Stimulated activated CD4-positive, alpha-beta T cell treated with anti-CD3 and anti-CD28 coated beads, TNF-alpha, amount 100 ng/mL, for 24 hours (primary cell): ENCODE measurements at regions not wholly inside any gene's neighbourhood (a gene's known extent, or its start where the extent isn't known, plus 50 kb on each side); places are given as distances from the start of the nearest gene placed in this dataset.
"Not testable (repeated sequence)": the region's sequence is repeated elsewhere in the genome, so short reads cannot be mapped to it uniquely, and the experiment has no call there.

Experiments used
- DNase-seq, 3 experiments: peaks; one replicate each; pipeline ENCODE4 v3.0.0-alpha.2; 2020; ENCODE audit warnings: low read depth in 3 of 3

- no peak for DNase-seq
These were observed 633.0 kb downstream of the LRRC70 start for GRCh38 chr5:63211448-63212132.

DNA sequence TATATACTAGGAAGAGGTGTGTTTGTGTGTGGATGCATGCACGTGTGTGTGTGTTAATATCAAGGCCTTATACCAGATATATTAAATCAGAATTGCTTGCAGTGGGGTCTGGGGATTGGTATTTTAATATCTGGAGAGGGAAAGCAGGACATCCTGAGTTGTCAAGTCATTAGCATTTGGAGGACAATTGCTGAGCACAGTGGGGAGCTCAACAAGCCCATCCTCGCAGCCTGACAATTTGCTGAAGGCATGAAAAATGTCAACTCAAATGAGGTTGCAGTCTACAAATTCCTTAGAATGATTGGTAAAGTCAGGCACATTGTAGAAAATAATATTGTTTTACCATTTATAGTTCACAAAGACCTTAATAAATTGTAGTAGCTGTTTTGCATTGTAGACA, 627.4 kb downstream of the LRRC70 start:
- DNase-seq = no peak

DNA sequence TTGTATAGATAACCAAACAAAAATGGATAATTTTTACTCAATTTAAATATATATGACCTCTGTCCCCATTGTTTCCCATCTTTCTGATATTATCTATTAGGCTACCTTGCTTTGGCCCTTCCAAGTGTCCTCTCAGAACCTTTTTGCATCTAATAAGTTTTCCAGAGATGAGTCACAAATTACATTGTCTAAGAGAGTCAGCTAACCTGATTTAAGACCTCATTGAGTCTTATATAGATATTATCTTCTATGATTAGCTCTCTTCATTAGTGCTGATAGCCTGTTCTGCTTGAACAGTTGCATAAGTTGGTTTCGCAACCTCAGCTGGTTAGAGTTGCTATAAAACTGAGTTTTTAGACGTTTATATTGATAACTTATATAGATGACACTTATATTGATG, 623.1 kb downstream of the LRRC70 start:
- DNase-seq = no peak

GRCh38 chr5:63194126-63194525, 615.5 kb downstream of the LRRC70 start:
- no peak for DNase-seq

- DNase-seq = not testable (repeated sequence)
These were observed 601.6 kb downstream of the LRRC70 start for GRCh38 chr5:63180190-63180589.

DNA sequence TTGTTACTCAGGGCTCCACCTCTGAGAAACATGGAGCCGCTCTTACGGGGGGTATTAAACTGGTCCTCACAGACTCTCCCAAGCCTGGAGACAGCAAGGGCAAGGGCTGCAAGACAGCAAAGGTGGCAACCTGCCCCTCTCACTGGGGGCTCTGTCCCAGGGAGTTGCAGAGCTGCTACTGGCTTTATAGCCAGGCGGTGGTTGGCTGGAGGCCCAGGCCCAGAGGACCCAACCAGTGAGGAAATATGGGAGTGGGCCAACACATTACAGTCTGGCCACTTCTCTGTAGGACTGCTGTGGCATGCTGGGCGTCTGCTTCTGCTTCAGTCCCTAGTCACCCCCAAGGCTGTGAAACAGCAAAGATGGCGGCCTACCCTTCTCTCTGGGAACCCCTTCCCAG, 597.2 kb downstream of the LRRC70 start:
- no peak for DNase-seq

- DNase-seq = no peak
These were observed 591.9 kb downstream of the LRRC70 start for GRCh38 chr5:63170486-63170885.

- no peak for DNase-seq
These were observed 586.4 kb downstream of the LRRC70 start for GRCh38 chr5:63164838-63165535.

GRCh38 chr5:63164339-63164738, 585.7 kb downstream of the LRRC70 start:
- DNase-seq = no peak

DNA sequence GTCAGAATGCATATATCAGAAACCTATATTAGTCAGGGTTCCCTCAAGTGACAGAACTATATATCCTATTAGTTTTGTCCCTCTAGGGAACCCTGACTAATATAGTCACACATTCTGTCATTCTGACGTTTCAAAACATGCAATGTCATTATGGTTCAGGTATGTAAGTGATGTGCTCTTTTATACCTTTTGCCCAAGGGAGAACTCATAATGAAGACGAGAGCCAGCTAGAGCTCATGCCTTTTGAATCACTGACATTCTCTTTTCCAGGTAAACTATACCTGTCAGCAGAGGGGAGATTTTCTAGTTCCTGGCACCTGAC, 576.7 kb downstream of the LRRC70 start:
- DNase-seq = no peak

- DNase-seq = no peak
These were observed 576.1 kb downstream of the LRRC70 start for GRCh38 chr5:63154476-63155309.

DNA sequence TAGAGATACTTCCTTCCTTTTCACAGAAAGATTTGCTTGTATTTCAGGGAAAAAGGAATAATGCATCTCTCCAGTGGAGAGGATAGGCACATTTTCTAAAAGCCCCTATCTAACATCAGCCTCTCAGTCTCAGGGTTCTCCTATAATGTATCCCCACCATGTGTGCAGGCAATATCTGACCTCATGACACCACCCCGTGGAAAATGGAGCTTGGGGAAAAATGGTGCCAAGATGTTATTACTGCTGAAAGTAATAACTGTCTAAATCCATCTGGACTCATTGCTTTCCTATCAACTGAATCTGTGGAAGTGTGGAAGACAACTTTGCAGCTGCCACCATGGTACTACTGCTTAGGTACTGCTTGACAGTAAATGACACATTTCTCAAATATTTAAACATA, 574.3 kb downstream of the LRRC70 start:
- no peak for DNase-seq

DNA sequence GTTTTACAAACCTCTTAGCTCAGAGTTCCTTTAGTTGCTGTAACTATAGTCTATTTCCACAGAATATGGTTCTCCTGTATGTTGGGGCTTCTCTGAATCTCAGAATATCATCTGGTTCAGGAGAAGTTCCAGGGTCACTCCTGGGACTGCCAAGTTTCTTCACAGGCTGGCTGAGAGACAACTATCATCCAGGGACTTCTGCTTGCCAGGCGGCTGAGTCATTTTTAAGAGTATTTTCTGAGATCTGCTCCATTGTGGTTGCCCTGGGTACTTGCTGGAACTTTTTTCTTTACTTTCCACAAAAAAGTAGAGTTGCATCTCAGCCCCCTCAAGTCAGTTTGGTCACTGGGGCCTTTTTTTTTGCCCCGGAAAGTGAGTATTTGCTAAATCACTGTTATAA, 566.5 kb downstream of the LRRC70 start:
- no peak for DNase-seq

DNA sequence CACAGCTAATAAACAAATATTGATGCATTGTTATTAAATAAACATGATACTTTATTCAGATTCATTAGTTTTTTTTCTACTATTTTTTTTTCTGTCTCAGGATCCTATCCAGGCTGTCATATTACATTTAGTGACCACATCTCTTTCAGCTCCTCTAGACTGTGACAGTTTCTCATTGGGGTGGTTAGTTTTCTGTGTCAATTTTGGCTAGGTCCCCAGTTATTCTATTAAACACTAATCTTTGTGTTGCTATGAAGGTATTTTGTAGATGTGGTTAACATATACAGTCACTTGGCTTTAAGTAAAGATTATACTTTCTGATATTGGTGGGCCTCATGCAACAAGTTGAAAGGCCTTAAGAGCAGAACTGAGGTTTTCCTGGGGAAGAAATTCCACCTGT, 563.0 kb downstream of the LRRC70 start:
- DNase-seq = no peak

- DNase-seq = no peak
These were observed 556.7 kb downstream of the LRRC70 start for GRCh38 chr5:63135291-63135690.

DNA sequence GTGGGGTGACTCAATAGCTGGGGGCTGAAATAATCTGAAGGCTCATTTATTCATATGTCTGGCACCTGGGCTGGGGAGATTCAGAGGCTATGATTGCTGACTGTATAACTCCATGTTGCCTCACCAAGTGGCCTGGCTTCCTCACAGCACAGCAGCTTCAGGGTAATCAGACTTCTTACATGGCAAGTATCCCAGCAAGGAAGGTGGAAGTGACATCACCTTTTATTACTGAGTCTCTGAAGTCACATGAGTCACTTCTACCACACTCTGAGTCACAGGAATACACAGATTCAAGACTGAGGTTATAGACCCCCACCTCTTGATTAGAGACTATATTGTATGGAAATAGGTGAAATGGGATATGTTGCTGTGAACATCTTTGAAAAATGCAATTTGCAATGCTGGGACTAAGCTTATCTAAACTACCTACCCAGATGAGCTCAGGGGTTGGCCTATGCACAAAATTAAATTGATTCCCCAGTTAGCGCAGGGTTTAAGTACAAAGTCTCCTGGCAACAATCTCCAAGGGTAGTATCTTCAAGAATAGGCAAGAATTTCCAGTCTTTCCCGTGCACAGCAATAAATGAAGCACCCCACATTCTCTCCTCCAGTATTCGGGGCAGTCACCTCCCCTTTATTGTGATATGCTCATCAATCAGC, 553.1 kb downstream of the LRRC70 start:
- no peak for DNase-seq

DNA sequence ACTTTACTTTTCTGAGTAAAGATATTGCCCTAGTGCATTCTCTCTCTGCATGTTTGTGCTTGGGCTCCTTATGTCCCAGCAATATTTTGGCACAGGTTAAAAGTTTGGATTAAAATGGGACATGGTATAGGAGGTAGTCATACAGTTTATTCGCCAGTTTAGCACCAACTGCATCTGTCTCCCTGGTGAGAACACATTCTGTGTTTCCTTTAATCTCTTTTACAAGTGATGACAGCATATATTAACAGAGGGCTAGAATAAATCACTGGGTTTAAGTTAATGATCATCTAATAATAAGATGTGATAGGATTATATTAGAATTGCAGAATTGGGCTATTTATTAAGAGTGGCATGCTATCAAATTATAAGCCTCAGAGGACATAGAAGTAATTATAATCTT, 550.1 kb downstream of the LRRC70 start:
- no peak for DNase-seq

- DNase-seq = no peak
These were observed 549.4 kb downstream of the LRRC70 start for GRCh38 chr5:63128018-63128417.

DNA sequence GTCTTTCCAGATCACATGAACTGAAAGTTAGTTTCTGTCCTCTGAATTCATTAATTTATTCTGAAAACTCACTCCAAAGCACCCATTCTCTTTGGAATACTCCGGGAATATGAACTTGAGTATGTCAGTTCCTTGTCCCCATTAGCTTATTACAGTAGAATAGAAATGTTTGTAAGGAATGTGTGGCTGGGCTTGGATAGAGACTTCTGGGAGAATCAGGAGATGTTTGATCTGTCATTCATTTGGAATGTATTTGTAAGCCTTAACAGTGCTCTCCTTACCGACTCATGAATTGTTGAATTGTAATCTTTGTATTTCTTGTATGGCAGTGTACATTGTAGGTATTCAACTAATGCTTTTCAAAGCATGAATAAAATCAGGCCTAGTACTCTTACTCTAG, 548.4 kb downstream of the LRRC70 start:
- DNase-seq = no peak

- DNase-seq = no peak
These were observed 547.2 kb downstream of the LRRC70 start for GRCh38 chr5:63125862-63126261.

GRCh38 chr5:63125392-63125791, 546.8 kb downstream of the LRRC70 start:
- no peak for DNase-seq

DNA sequence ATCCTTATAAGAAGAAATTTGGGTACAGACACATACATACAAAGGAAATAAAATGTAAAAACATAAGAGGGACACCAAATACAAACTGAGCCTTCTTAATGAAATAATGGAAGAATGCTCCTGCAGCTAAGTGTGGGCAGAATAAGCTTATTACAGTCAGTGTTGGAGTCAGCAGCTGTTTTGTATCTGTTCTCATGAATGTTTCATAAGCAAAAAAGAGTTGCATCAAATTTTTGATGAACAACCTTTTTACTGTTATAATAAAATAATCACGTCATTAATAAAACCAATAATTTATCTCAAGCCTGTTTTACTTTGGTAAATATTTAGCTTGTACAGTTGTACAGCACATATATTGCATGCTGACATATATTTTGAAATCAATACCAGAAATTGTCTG, 545.6 kb downstream of the LRRC70 start:
- DNase-seq = no peak
